ENCODE measurements at regions not wholly inside any gene's neighbourhood (a gene's known extent, or its start where the extent isn't known, plus 50 kb on each side); places are given as distances from the start of the nearest gene placed in this dataset.

GRCh38 chr1:208923456-208923855 is 660.1 kb upstream of the CAMK1G start:
- ATAC-seq (ENCODE audit: low read depth): no peak
- no peaks in the 10 kb centered on the region for H3K27me3 Mint-ChIP-seq
- H3K27ac Mint-ChIP-seq: no peak overlapping the region
- H3K9me3 Mint-ChIP-seq: peaks cover 1% of the 10 kb centered on the region
- no peak overlapping the region for H3K4me3 Mint-ChIP-seq
- POLR2A ChIA-PET: no interaction called here
- no peaks in the 10 kb centered on the region for H3K36me3 Mint-ChIP-seq
- no peaks in the 10 kb centered on the region for H3K4me1 Mint-ChIP-seq
- DNase-seq: no peak

GRCh38 chr1:208923946-208924720 is 659.4 kb upstream of the CAMK1G start:
- DNase-seq (no peak), ATAC-seq (ENCODE audit: low read depth) (no peak)
- Mint-ChIP-seq H3K9me3 (peaks cover 1% of the 10 kb centered on the region), H3K4me3 (no peak overlapping the region), H3K27me3 (no peaks in the 10 kb centered on the region), H3K27ac (no peak overlapping the region), H3K36me3 (no peaks in the 10 kb centered on the region), H3K4me1 (no peaks in the 10 kb centered on the region)
- POLR2A ChIA-PET: no interaction called here

- H3K4me1 Mint-ChIP-seq: no peaks in the 10 kb centered on the region
- H3K27me3 Mint-ChIP-seq: peaks cover 2% of the 10 kb centered on the region
- H3K36me3 Mint-ChIP-seq: no peaks in the 10 kb centered on the region
- POLR2A ChIA-PET: no interaction called here
- DNase-seq (no peak), ATAC-seq (ENCODE audit: low read depth) (no peak)
- no peak overlapping the region for H3K4me3 Mint-ChIP-seq
- H3K9me3 Mint-ChIP-seq: no peaks in the 10 kb centered on the region
- H3K27ac Mint-ChIP-seq: no peak overlapping the region
These were observed 658.6 kb upstream of the CAMK1G start for GRCh38 chr1:208924928-208925327.

- Mint-ChIP-seq H3K36me3 (no peaks in the 10 kb centered on the region), H3K4me3 (no peak overlapping the region), H3K27ac (no peak overlapping the region), H3K27me3 (peaks cover 2% of the 10 kb centered on the region), H3K4me1 (no peaks in the 10 kb centered on the region), H3K9me3 (no peaks in the 10 kb centered on the region)
- POLR2A ChIA-PET: no interaction called here
- ATAC-seq (ENCODE audit: low read depth) (no peak), DNase-seq (no peak)
These were observed 655.0 kb upstream of the CAMK1G start for GRCh38 chr1:208928349-208929010.

- no peak for ATAC-seq (ENCODE audit: low read depth)
- POLR2A ChIA-PET: no interaction called here
- H3K36me3 Mint-ChIP-seq: no peaks in the 10 kb centered on the region
These were observed 653.9 kb upstream of the CAMK1G start for GRCh38 chr1:208929575-208929974.

GRCh38 chr1:208931936-208932335 is 651.6 kb upstream of the CAMK1G start:
- POLR2A ChIA-PET: no interaction called here
- Mint-ChIP-seq H3K9me3 (no peaks in the 10 kb centered on the region), H3K4me1 (no peaks in the 10 kb centered on the region), H3K36me3 (no peaks in the 10 kb centered on the region), H3K27me3 (peaks cover 2% of the 10 kb centered on the region), H3K27ac (no peak overlapping the region), H3K4me3 (no peak overlapping the region)
- ATAC-seq (ENCODE audit: low read depth) (no peak), DNase-seq (no peak)

More at GRCh38 chr1:208929575-208929974, 653.9 kb upstream of the CAMK1G start:
- Mint-ChIP-seq H3K27ac (no peak overlapping the region), H3K27me3 (peaks cover 2% of the 10 kb centered on the region), H3K4me1 (no peaks in the 10 kb centered on the region), H3K4me3 (no peak overlapping the region), H3K9me3 (no peaks in the 10 kb centered on the region)
- DNase-seq: no peak

GRCh38 chr1:208933984-208934525 is 649.5 kb upstream of the CAMK1G start:
- POLR2A ChIA-PET: no interaction called here
- Mint-ChIP-seq H3K27me3 (peaks cover 2% of the 10 kb centered on the region), H3K9me3 (no peaks in the 10 kb centered on the region), H3K4me1 (no peaks in the 10 kb centered on the region), H3K4me3 (no peak overlapping the region), H3K27ac (no peak overlapping the region), H3K36me3 (no peaks in the 10 kb centered on the region)
- no peak for DNase-seq
- no peak for ATAC-seq (ENCODE audit: low read depth)

GRCh38 chr1:208934933-208935332 is 648.6 kb upstream of the CAMK1G start:
- no peaks in the 10 kb centered on the region for H3K4me1 Mint-ChIP-seq
- no peak overlapping the region for H3K27ac Mint-ChIP-seq
- H3K27me3 Mint-ChIP-seq: no peaks in the 10 kb centered on the region
- no peaks in the 10 kb centered on the region for H3K9me3 Mint-ChIP-seq
- no peaks in the 10 kb centered on the region for H3K36me3 Mint-ChIP-seq
- DNase-seq: no peak
- POLR2A ChIA-PET: no interaction called here
- no peak overlapping the region for H3K4me3 Mint-ChIP-seq
- ATAC-seq (ENCODE audit: low read depth): no peak

GRCh38 chr1:208935517-208936187 is 647.9 kb upstream of the CAMK1G start:
- ATAC-seq (ENCODE audit: low read depth) (no peak), DNase-seq (no peak)
- POLR2A ChIA-PET: no interaction called here
- no peaks in the 10 kb centered on the region for H3K9me3 Mint-ChIP-seq
- H3K4me1 Mint-ChIP-seq: no peaks in the 10 kb centered on the region
- no peak overlapping the region for H3K27ac Mint-ChIP-seq
- H3K27me3 Mint-ChIP-seq: no peaks in the 10 kb centered on the region
- H3K4me3 Mint-ChIP-seq: no peak overlapping the region
- H3K36me3 Mint-ChIP-seq: no peaks in the 10 kb centered on the region

- Mint-ChIP-seq H3K9me3 (no peaks in the 10 kb centered on the region), H3K4me1 (no peaks in the 10 kb centered on the region), H3K27me3 (no peaks in the 10 kb centered on the region), H3K36me3 (no peaks in the 10 kb centered on the region), H3K27ac (no peak overlapping the region), H3K4me3 (no peak overlapping the region)
- DNase-seq (no peak), ATAC-seq (ENCODE audit: low read depth) (no peak)
- POLR2A ChIA-PET: no interaction called here
These were observed 643.9 kb upstream of the CAMK1G start for GRCh38 chr1:208939537-208940085.

GRCh38 chr1:208942394-208943130 is 641.0 kb upstream of the CAMK1G start:
- Mint-ChIP-seq H3K4me3 (no peak overlapping the region), H3K4me1 (no peaks in the 10 kb centered on the region), H3K36me3 (no peaks in the 10 kb centered on the region), H3K27me3 (no peaks in the 10 kb centered on the region), H3K27ac (no peak overlapping the region), H3K9me3 (no peaks in the 10 kb centered on the region)
- ATAC-seq (ENCODE audit: low read depth) (no peak), DNase-seq (no peak)
- POLR2A ChIA-PET: no interaction called here

GRCh38 chr1:208943291-208943690 is 640.2 kb upstream of the CAMK1G start:
- no peak overlapping the region for H3K27ac Mint-ChIP-seq
- H3K4me3 Mint-ChIP-seq: no peak overlapping the region
- POLR2A ChIA-PET: no interaction called here
- H3K9me3 Mint-ChIP-seq: no peaks in the 10 kb centered on the region
- H3K4me1 Mint-ChIP-seq: no peaks in the 10 kb centered on the region
- peaks cover 3% of the 10 kb centered on the region for H3K27me3 Mint-ChIP-seq
- ATAC-seq (ENCODE audit: low read depth) (no peak), DNase-seq (no peak)
- no peaks in the 10 kb centered on the region for H3K36me3 Mint-ChIP-seq

GRCh38 chr1:208944981-208945451 is 638.5 kb upstream of the CAMK1G start:
- H3K27ac Mint-ChIP-seq: no peak overlapping the region
- H3K27me3 Mint-ChIP-seq: peaks cover 5% of the 10 kb centered on the region
- H3K36me3 Mint-ChIP-seq: no peaks in the 10 kb centered on the region
- H3K9me3 Mint-ChIP-seq: no peaks in the 10 kb centered on the region
- no peak for ATAC-seq (ENCODE audit: low read depth)
- H3K4me3 Mint-ChIP-seq: no peak overlapping the region
- no peaks in the 10 kb centered on the region for H3K4me1 Mint-ChIP-seq
- POLR2A ChIA-PET: no interaction called here
- DNase-seq: no peak

Measured in activated naive CD8-positive, alpha-beta T cell treated with anti-CD3 and anti-CD28 coated beads, Interleukin-2, amount 10 ng/mL, durations not matched to agents 7 days and 5 days (primary cell).